GM20000 (cell line): ENCODE measurements at regions not wholly inside any gene's neighbourhood (a gene's known extent, or its start where the extent isn't known, plus 50 kb on each side); places are given as distances from the start of the nearest gene placed in this dataset.

Experiments
- DNase-seq: peaks from one replicate; pipeline ENCODE4 v3.0.0; 2012; ENCODE audit warnings: low spot score
- CTCF ChIP-seq: IDR thresholded peaks from 2 replicates; pipeline ENCODE4 v1.5.1; 2012; ENCODE audit warnings: mild to moderate bottlenecking, control low read depth; ENCODE audit errors: extremely low read depth, missing control alignments

- DNase-seq, result no peak
- TF ChIP-seq CTCF, result no peak
Measured at GRCh38 chr7:16300361-16300895, 120.9 kb downstream of the CRPPA start.

GRCh38 chr7:16299853-16300252, 121.5 kb downstream of the CRPPA start:
- no peak for DNase-seq

GRCh38 chr7:16298221-16298620, 123.1 kb downstream of the CRPPA start:
- no peak for TF ChIP-seq CTCF
- no peak for DNase-seq

More at GRCh38 chr7:16299853-16300252, 121.5 kb downstream of the CRPPA start:
- TF ChIP-seq CTCF, result no peak

DNA sequence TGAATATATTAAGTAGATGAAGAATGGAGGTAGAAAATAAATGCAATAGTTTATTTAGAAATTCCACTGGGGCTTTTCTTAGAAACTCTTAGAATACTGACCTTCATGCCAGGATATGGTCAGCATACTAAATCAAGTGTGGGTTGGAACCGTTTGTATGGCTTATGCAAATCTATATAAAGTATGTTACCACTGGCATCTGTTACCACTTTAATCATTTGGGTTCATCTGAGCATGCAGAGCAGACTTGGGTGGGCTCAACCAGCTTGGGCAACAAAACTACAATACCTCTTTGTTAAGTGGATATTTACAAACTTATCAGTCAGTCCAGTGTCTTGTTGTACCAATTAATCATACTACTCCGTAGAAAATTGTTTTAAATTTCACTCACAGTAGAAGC, 125.8 kb downstream of the CRPPA start:
- no peak for TF ChIP-seq CTCF
- no peak for DNase-seq

DNA sequence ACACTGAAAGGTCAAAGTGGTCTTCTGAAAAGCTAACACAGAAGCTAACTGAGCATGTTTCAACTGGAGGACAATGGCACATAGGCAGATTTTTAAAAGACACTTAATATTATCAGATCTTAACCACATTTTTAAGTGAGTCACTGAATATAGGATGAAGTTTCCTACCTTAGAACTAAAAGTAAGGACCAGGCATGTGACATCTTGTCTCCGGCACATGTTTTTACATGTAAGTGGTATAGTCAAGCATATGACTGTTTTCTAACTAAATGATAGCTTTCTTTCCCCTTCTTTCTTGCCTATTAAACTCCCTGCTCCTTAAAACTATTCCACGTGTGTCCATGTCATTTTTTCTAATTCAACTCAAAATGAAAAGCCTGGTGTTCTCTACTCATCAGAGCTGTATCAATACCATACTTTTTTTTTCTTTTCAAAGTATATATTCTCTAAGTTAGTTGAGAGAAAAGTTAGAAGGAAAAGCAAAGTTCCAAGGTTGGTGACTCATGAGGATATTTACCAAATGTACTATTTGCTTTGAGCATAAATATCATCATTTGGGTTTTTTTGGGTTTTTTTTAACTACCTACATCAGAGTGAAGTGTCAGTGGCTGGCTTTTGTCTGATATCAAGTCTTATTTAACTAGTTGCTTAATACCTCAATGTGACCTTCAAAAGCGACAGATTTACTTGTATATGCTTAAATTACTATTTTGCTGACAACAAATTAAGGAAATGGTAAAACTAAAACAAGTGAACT, 127.5 kb downstream of the CRPPA start:
- no peak for DNase-seq
- no peak for TF ChIP-seq CTCF

GRCh38 chr7:16284581-16284980, 136.8 kb downstream of the CRPPA start:
- DNase-seq, result no peak
- no peak for TF ChIP-seq CTCF

GRCh38 chr7:16278167-16278787, 143.1 kb downstream of the CRPPA start:
- no peak for TF ChIP-seq CTCF
- DNase-seq, result no peak
